ENCODE measurements at regions not wholly inside any gene's neighbourhood (a gene's known extent, or its start where the extent isn't known, plus 50 kb on each side); places are given as distances from the start of the nearest gene placed in this dataset.

- H3K9me2 ChIP-seq (replicated peaks; ENCODE audit: insufficient read depth, low read length) = no peaks in the 10 kb centered on the region
- H3K27ac ChIP-seq (ENCODE audit: low read depth, low read length) = no peak overlapping the region
- no peak overlapping the region for H3K9ac ChIP-seq (ENCODE audit: low read length)
- H3K4me2 ChIP-seq (ENCODE audit: low read depth, low read length, poor library complexity, severe bottlenecking) = no peak overlapping the region
- H3K36me3 ChIP-seq (ENCODE audit: low read length) = no peaks in the 10 kb centered on the region
- H2AFZ ChIP-seq (ENCODE audit: low read depth, low read length, severe bottlenecking) = no peak overlapping the region
- no peaks in the 10 kb centered on the region for H3K79me2 ChIP-seq (ENCODE audit: insufficient read depth, low read length)
- TF ChIP-seq EZH2phosphoT487 (conservative IDR thresholded peaks at IDR 0.05; ENCODE audit: low read length) (no peak), CTCF (IDR thresholded peaks at IDR 0.05; ENCODE audit: insufficient read depth, low read length, poor library complexity, severe bottlenecking) (no peak)
- H3K4me3 ChIP-seq (ENCODE audit: insufficient read depth, low read length, poor library complexity, severe bottlenecking) = no peak overlapping the region
- H3K27me3 ChIP-seq (ENCODE audit: low read length) = no peaks in the 10 kb centered on the region
- H4K20me1 ChIP-seq (ENCODE audit: low read depth, low read length) = no peaks in the 10 kb centered on the region
- H3F3A ChIP-seq (ENCODE audit: insufficient read depth) = no peaks in the 10 kb centered on the region
- H3K9me3 ChIP-seq (ENCODE audit: insufficient read depth, low read length) = no peaks in the 10 kb centered on the region
Measured at GRCh38 chr22:34608106-34608505, 457.9 kb upstream of the ISX start.

GRCh38 chr22:34608540-34609115 lies 457.3 kb upstream of the ISX start:
- Histone ChIP-seq H3F3A (ENCODE audit: insufficient read depth) (no peaks in the 10 kb centered on the region), H3K4me3 (ENCODE audit: insufficient read depth, low read length, poor library complexity, severe bottlenecking) (no peak overlapping the region), H3K9ac (ENCODE audit: low read length) (no peak overlapping the region), H3K36me3 (ENCODE audit: low read length) (no peaks in the 10 kb centered on the region), H3K9me2 (replicated peaks; ENCODE audit: insufficient read depth, low read length) (no peaks in the 10 kb centered on the region), H3K79me2 (ENCODE audit: insufficient read depth, low read length) (no peaks in the 10 kb centered on the region), H4K20me1 (ENCODE audit: low read depth, low read length) (no peaks in the 10 kb centered on the region), H3K9me3 (ENCODE audit: insufficient read depth, low read length) (no peaks in the 10 kb centered on the region), H3K27me3 (ENCODE audit: low read length) (no peaks in the 10 kb centered on the region), H2AFZ (ENCODE audit: low read depth, low read length, severe bottlenecking) (no peak overlapping the region), H3K27ac (ENCODE audit: low read depth, low read length) (no peak overlapping the region), H3K4me2 (ENCODE audit: low read depth, low read length, poor library complexity, severe bottlenecking) (no peak overlapping the region)
- TF ChIP-seq CTCF (IDR thresholded peaks at IDR 0.05; ENCODE audit: insufficient read depth, low read length, poor library complexity, severe bottlenecking) = no peak

GRCh38 chr22:34609646-34610045 lies 456.3 kb upstream of the ISX start:
- H3K27me3 ChIP-seq (ENCODE audit: low read length) = no peaks in the 10 kb centered on the region
- no peak overlapping the region for H3K9ac ChIP-seq (ENCODE audit: low read length)
- H2AFZ ChIP-seq (ENCODE audit: low read depth, low read length, severe bottlenecking) = no peak overlapping the region
- TF ChIP-seq CTCF (IDR thresholded peaks at IDR 0.05; ENCODE audit: insufficient read depth, low read length, poor library complexity, severe bottlenecking) = no peak
- no peak for TF ChIP-seq EZH2phosphoT487 (conservative IDR thresholded peaks at IDR 0.05; ENCODE audit: low read length)
- no peaks in the 10 kb centered on the region for H3K36me3 ChIP-seq (ENCODE audit: low read length)
- no peaks in the 10 kb centered on the region for H3K9me3 ChIP-seq (ENCODE audit: insufficient read depth, low read length)
- H4K20me1 ChIP-seq (ENCODE audit: low read depth, low read length) = no peaks in the 10 kb centered on the region
- no peaks in the 10 kb centered on the region for H3K79me2 ChIP-seq (ENCODE audit: insufficient read depth, low read length)
- H3K9me2 ChIP-seq (replicated peaks; ENCODE audit: insufficient read depth, low read length) = no peaks in the 10 kb centered on the region
- H3K27ac ChIP-seq (ENCODE audit: low read depth, low read length) = no peak overlapping the region
- H3K4me3 ChIP-seq (ENCODE audit: insufficient read depth, low read length, poor library complexity, severe bottlenecking) = no peak overlapping the region
- no peak overlapping the region for H3K4me2 ChIP-seq (ENCODE audit: low read depth, low read length, poor library complexity, severe bottlenecking)
- no peaks in the 10 kb centered on the region for H3F3A ChIP-seq (ENCODE audit: insufficient read depth)

Measured in SU-DHL-6 (cell line).